ENCODE measurements at regions not wholly inside any gene's neighbourhood (a gene's known extent, or its start where the extent isn't known, plus 50 kb on each side); places are given as distances from the start of the nearest gene placed in this dataset.

DNA sequence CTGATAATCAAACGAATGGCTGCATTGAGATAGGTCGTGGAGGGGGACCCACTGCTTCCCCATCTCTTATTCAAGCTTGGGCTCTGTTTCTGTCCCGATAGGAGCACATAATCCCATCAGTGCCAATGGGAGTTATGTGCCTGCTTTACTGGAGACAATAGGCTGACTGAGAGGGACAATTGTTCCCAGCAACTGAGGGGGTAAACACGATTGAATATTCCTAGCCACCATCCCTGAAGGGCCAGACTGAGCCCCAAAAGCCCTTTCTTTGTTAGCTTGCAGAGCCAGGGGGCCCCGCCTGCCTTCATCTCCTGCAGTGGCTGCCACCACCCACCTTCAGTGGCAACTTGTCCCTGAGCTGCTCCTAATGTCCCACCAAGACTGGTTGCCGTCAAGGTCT, 172.8 kb upstream of the NAV2 start:
- Histone ChIP-seq H3K18ac (ENCODE audit: low read depth, low read length) (no peak overlapping the region), H3K9me3 (ENCODE audit: control insufficient read depth, insufficient read depth, low read length) (no peaks in the 10 kb centered on the region), H4K8ac (ENCODE audit: low read depth in 2 of 2, low read length in 2 of 2) (no peak overlapping the region), H3K4me1 (ENCODE audit: control insufficient read depth, insufficient read depth, low read length) (no peaks in the 10 kb centered on the region), H3K23ac (ENCODE audit: low read depth, low read length) (no peak overlapping the region), H2BK120ac (ENCODE audit: low read depth, low read length) (no peak overlapping the region), H2BK15ac (ENCODE audit: low read depth, low read length) (no peak overlapping the region), H3K14ac (replicated peaks; ENCODE audit: low read depth, low read length) (no peak overlapping the region), H3K79me1 (ENCODE audit: low read depth in 1 of 2, low read length in 2 of 2) (no peaks in the 10 kb centered on the region), H4K5ac (ENCODE audit: low read depth, low read length) (no peak overlapping the region), H2AK9ac (replicated peaks; ENCODE audit: low read depth, low read length, poor library complexity) (no peak overlapping the region), H2AFZ (replicated peaks; ENCODE audit: low read length, poor library complexity) (no peak overlapping the region), H2BK5ac (ENCODE audit: low read depth, low read length, poor library complexity, severe bottlenecking) (no peak overlapping the region), H4K91ac (ENCODE audit: insufficient read depth, low read depth, low read length) (no peak overlapping the region), H3K36me3 (ENCODE audit: control insufficient read depth, insufficient read depth, low read length) (no peaks in the 10 kb centered on the region), H3K9ac (ENCODE audit: low read depth, low read length) (no peak overlapping the region), H3K56ac (ENCODE audit: extremely low read depth, insufficient read depth, low read length) (no peak overlapping the region), H2BK20ac (ENCODE audit: low read depth, low read length) (no peak overlapping the region), H3K4me2 (ENCODE audit: low read depth, low read length) (no peak overlapping the region), H3K4me3 (ENCODE audit: insufficient read depth, low read depth, low read length) (no peak overlapping the region), H2AK5ac (ENCODE audit: low read depth, low read length) (no peak overlapping the region), H3K27ac (ENCODE audit: insufficient read depth, low read length) (no peak overlapping the region), H3K4ac (ENCODE audit: low read depth, low read length) (no peak overlapping the region), H3K9me1 (ENCODE audit: insufficient read depth, low read length) (no peaks in the 10 kb centered on the region), H4K20me1 (ENCODE audit: insufficient read depth, low read length) (no peaks in the 10 kb centered on the region), H3K27me3 (ENCODE audit: control insufficient read depth, insufficient read depth, low read length) (peaks cover 44% of the 10 kb centered on the region)
- no TSS peak for BruUV-seq (replicated peaks)
- dilution Hi-C loops (cut with HindIII; ENCODE audit: low sequenced_read_pairs, unreplicated experiment) (no loop called here), in situ Hi-C loops (cut with MboI; ENCODE audit: low sequenced_read_pairs) (no loop called here), intact Hi-C loops (cut with micrococcal nuclease) (no loop called here)
- WGBS, 2 experiments (ENCODE audit: extremely low coverage in 2 of 2, insufficient read length in 1 of 2): 50% methylated on average over 1 of the region's 6 CpGs; no CpG with 5 or more reads in 1 of the 2 experiments
- DNase-seq (no peak), ATAC-seq (ENCODE audit: low read depth) (no peak)
- ChIA-PET CTCF (interaction anchor here (0.9 kb wide), 1 partner anchor 168 kb away, joined by 3 read pairs; no protein-coding TSS in a partner anchor), POLR2A (ENCODE audit: unreplicated experiment) (no interaction called here)
- TF ChIP-seq RFX5 (IDR thresholded peaks at IDR 0.05; ENCODE audit: low read depth, low read length) (no peak), NFE2L2 (IDR thresholded peaks at IDR 0.05; ENCODE audit: low read depth, low read length) (no peak), RCOR1 (IDR thresholded peaks at IDR 0.05; ENCODE audit: insufficient replicate concordance, low read length) (no peak), CHD1 (IDR thresholded peaks at IDR 0.05; ENCODE audit: low read depth, low read length) (no peak), MAFK (IDR thresholded peaks at IDR 0.05; ENCODE audit: low read depth, low read length) (no peak), CEBPB (IDR thresholded peaks at IDR 0.05; ENCODE audit: low read depth, low read length) (no peak), SMC3 (IDR thresholded peaks at IDR 0.05; ENCODE audit: low read depth, low read length) (no peak), MAZ (IDR thresholded peaks at IDR 0.05; ENCODE audit: borderline replicate concordance, low read depth, low read length) (no peak), ELK1 (IDR thresholded peaks at IDR 0.05; ENCODE audit: borderline replicate concordance, low read depth, low read length) (no peak)
- TF ChIP-seq, protein P1, sequence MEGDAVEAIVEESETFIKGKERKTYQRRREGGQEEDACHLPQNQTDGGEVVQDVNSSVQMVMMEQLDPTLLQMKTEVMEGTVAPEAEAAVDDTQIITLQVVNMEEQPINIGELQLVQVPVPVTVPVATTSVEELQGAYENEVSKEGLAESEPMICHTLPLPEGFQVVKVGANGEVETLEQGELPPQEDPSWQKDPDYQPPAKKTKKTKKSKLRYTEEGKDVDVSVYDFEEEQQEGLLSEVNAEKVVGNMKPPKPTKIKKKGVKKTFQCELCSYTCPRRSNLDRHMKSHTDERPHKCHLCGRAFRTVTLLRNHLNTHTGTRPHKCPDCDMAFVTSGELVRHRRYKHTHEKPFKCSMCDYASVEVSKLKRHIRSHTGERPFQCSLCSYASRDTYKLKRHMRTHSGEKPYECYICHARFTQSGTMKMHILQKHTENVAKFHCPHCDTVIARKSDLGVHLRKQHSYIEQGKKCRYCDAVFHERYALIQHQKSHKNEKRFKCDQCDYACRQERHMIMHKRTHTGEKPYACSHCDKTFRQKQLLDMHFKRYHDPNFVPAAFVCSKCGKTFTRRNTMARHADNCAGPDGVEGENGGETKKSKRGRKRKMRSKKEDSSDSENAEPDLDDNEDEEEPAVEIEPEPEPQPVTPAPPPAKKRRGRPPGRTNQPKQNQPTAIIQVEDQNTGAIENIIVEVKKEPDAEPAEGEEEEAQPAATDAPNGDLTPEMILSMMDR (conservative IDR thresholded peaks at IDR 0.05; ENCODE audit: low read depth, low read length): no peak
- TF ChIP-seq, protein P2, sequence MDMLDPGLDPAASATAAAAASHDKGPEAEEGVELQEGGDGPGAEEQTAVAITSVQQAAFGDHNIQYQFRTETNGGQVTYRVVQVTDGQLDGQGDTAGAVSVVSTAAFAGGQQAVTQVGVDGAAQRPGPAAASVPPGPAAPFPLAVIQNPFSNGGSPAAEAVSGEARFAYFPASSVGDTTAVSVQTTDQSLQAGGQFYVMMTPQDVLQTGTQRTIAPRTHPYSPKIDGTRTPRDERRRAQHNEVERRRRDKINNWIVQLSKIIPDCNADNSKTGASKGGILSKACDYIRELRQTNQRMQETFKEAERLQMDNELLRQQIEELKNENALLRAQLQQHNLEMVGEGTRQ (IDR thresholded peaks at IDR 0.05; ENCODE audit: low read depth, low read length): no peak
